Pancreas (tissue), 10 donors: ENCODE measurements at regions not wholly inside any gene's neighbourhood (a gene's known extent, or its start where the extent isn't known, plus 50 kb on each side); places are given as distances from the start of the nearest gene placed in this dataset.
A peak's percentile ranks its signal among the peaks of the same experiment; 100 is the strongest.

Experiments
- ATAC-seq, 4 donors: fragments of 200-7000 bp; cut with Tn5 transposase; one replicate each; pipeline versions ENCODE4 v1.8.0 to v1.9.1; 2020; ENCODE audit warnings: mild to moderate bottlenecking in 4 of 4, moderate library complexity in 4 of 4
- DNase-seq, 6 donors: peaks; one replicate each; pipeline ENCODE4 v3.0.0-alpha.2; 2020
- FAIRE-seq: peaks from 2 replicates; lab custom pipeline; 2012; peaks lifted over from hg19 to GRCh38; lab: Jason Lieb, UNC
- H3K27ac ChIP-seq, 4 donors: fragments of 200-600 bp; sonication (generic); 1 replicate in 3 of 4; 2 replicates in 1 of 4; pipeline versions ENCODE4 v1.5.0 to v1.8.0; 2020
- H3K27me3 ChIP-seq, 4 donors: fragments of 200-600 bp; one replicate each; pipeline ENCODE4 v1.8.0; 2021
- H3K36me3 ChIP-seq, 3 donors: fragments of 200-600 bp; sonication (generic) in 1 of 3; one replicate each; pipeline versions ENCODE4 v1.5.0 to v1.8.0; 2020 to 2021
- H3K4me1 ChIP-seq, 3 donors: fragments of 200-600 bp; one replicate each; pipeline ENCODE4 v1.8.0; 2021
- H3K4me3 ChIP-seq, 4 donors: fragments of 200-600 bp; sonication (generic) in 2 of 4; one replicate each; pipeline versions ENCODE4 v1.5.0 to v1.8.0; 2020 to 2021
- H3K9me3 ChIP-seq, 4 donors: fragments of 200-600 bp; one replicate each; pipeline ENCODE4 v1.8.0; 2021
- CTCF ChIP-seq, 4 donors: fragments of 200-600 bp; sonication (generic) in 3 of 4; IDR thresholded peaks; one replicate each; pipeline versions ENCODE4 v1.5.0 to v1.8.0; 2021; ENCODE audit warnings: antibody characterized with exemption in 4 of 4
- WGBS, 2 donors: extraction: QIAGEN DNeasy Blood & Tissue Kit; methylation state at CpG; one replicate each; pipeline ENCODE4 v1.1.7; 2013; 5-methylcytosine and 5-hydroxymethylcytosine counted together
- intact Hi-C, 3 donors: fragments of 100-400 bp; cut with DNase I; formaldehyde crosslinking; loops; one replicate each; pipeline versions ENCODE4 v1.11.1 to v1.14.2; 2022
- donor health status: healthy with polysubstance abuse.
- donor health status: DM: no; HTN: no; CAD: no; lungs with moderate emphysema.
- donor health status: DM: no; HTN: no; CAD: no.
- donor health status: control.
- donor health status: control.
- donor health status: Bipolar disorder and iron deficiency.
- donor health status: DM: yes; HTN: yes; CAD: no.
- donor health status: DM: no; HTN: no; CAD: no.
- donor health status: DM: no; HTN: no; CAD: no.
- donor health status: DM: yes; HTN: yes; CAD: no.

GRCh38 chr9:91001146-91001611, 199.6 kb downstream of the SYK start:
- no peak for FAIRE-seq
- Histone ChIP-seq H3K36me3 (no peaks in the 10 kb centered on the region), H3K9me3 (no peaks in the 10 kb centered on the region), H3K4me1 (no peaks in the 10 kb centered on the region), H3K27ac (no peak overlapping the region), H3K4me3 (no peak overlapping the region), H3K27me3 (no peaks in the 10 kb centered on the region)
- peak in 3 of 4 donors; percentile 26 to 55 (median 34) for ATAC-seq
- peak in 1 of 6 donors; percentile 30 for DNase-seq
- no peak for TF ChIP-seq CTCF (IDR thresholded peaks at IDR 0.05)
- intact Hi-C loops: no loop called here
- WGBS, 2 donors: 40 to 51% methylated on average over 2 of the region's 2 CpGs

- H3K4me3 ChIP-seq: no peak overlapping the region
- WGBS, 2 donors: 73 to 82% methylated on average over 6 of the region's 6 CpGs
- no peak for DNase-seq
Measured at GRCh38 chr9:91004484-91004883, 202.9 kb downstream of the SYK start.

GRCh38 chr9:91004992-91005391, 203.4 kb downstream of the SYK start:
- Histone ChIP-seq H3K4me1 (no peaks in the 10 kb centered on the region), H3K36me3 (no peaks in the 10 kb centered on the region), H3K27me3 (no peaks in the 10 kb centered on the region), H3K4me3 (no peak overlapping the region), H3K27ac (no peak overlapping the region), H3K9me3 (no peaks in the 10 kb centered on the region)
- WGBS, 2 donors: 68 to 69% methylated on average over 4 of the region's 4 CpGs
- DNase-seq (no peak), FAIRE-seq (no peak), ATAC-seq (no peak)
- intact Hi-C loops: no loop called here
- no peak for TF ChIP-seq CTCF (IDR thresholded peaks at IDR 0.05)

More at GRCh38 chr9:91004484-91004883, 202.9 kb downstream of the SYK start:
- H3K9me3 ChIP-seq: no peaks in the 10 kb centered on the region
- no peaks in the 10 kb centered on the region for H3K27me3 ChIP-seq
- no peaks in the 10 kb centered on the region for H3K36me3 ChIP-seq
- no peak for FAIRE-seq
- ATAC-seq: no peak
- intact Hi-C loops: no loop called here
- H3K4me1 ChIP-seq: no peaks in the 10 kb centered on the region
- H3K27ac ChIP-seq: no peak overlapping the region
- TF ChIP-seq CTCF (IDR thresholded peaks at IDR 0.05): no peak

- H3K36me3 ChIP-seq: no peaks in the 10 kb centered on the region
- no peaks in the 10 kb centered on the region for H3K4me1 ChIP-seq
- no peaks in the 10 kb centered on the region for H3K9me3 ChIP-seq
- H3K27ac ChIP-seq: no peak overlapping the region
- intact Hi-C loops: no loop called here
- FAIRE-seq (no peak), DNase-seq (no peak), ATAC-seq (no peak)
- WGBS, 2 donors: 81 to 91% methylated on average over 3 of the region's 3 CpGs
- H3K4me3 ChIP-seq: no peak overlapping the region
- H3K27me3 ChIP-seq: no peaks in the 10 kb centered on the region
- TF ChIP-seq CTCF (IDR thresholded peaks at IDR 0.05): no peak
Measured at GRCh38 chr9:91006046-91006445, 204.4 kb downstream of the SYK start.

- ATAC-seq: no peak
Measured at GRCh38 chr9:91008568-91008967, 206.9 kb downstream of the SYK start.

More at GRCh38 chr9:91008568-91008967, 206.9 kb downstream of the SYK start:
- TF ChIP-seq CTCF (IDR thresholded peaks at IDR 0.05): no peak
- DNase-seq (no peak), FAIRE-seq (no peak)
- no peaks in the 10 kb centered on the region for H3K36me3 ChIP-seq
- intact Hi-C loops: no loop called here
- no peak overlapping the region for H3K4me3 ChIP-seq
- no peaks in the 10 kb centered on the region for H3K27me3 ChIP-seq
- H3K4me1 ChIP-seq: no peaks in the 10 kb centered on the region
- WGBS, 2 donors: 71 to 89% methylated on average over 3 of the region's 3 CpGs
- H3K9me3 ChIP-seq: no peaks in the 10 kb centered on the region
- H3K27ac ChIP-seq: no peak overlapping the region
